ENCODE measurements at regions not wholly inside any gene's neighbourhood (a gene's known extent, or its start where the extent isn't known, plus 50 kb on each side); places are given as distances from the start of the nearest gene placed in this dataset.

DNA sequence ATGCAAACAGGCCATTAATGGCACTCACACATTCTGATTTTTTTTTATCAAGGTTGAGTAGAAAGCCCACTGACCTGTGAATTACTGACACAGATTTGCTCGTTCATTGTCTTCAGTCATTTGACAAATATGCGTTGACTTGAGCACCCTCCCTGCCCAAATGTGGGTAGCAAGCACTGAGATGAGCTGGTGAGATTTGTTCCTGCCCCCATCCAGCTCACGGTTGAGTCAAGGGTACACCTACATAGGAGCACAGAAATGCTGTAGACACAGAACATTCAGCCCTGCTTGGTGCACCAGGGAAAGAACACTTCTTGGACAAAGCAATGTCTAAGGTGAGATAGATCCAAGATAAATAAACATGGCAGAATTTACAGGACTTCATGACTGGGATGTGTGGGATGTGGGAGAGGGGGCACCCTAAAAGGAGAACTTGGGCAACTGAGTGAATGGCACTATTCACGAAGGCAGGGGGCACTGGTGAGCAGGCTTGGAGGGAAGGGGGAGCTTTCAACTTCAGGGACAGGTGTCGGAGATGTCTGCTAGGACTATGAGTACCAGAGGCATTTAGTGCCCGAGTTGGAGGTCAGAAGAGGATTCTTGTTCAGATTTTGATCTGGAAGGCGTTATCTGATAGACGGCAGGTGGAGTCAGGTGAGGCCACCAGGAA lies 213.4 kb downstream of the VRK1 start:
- TF ChIP-seq PRDM10 (tag by site-specific recombination; IDR thresholded peaks at IDR 0.05) (no peak), ZNF623 (tag by site-specific recombination; IDR thresholded peaks at IDR 0.05) (no peak), ZNF146 (tag by site-specific recombination; IDR thresholded peaks at IDR 0.05) (no peak), ZNF274 (IDR thresholded peaks at IDR 0.05; ENCODE audit: low read length) (no peak), ZNF274 (tag by site-specific recombination; IDR thresholded peaks at IDR 0.05; ENCODE audit: borderline replicate concordance) (no peak), HOXA7 (CRISPR knock-in tag; IDR thresholded peaks at IDR 0.05; ENCODE audit: borderline replicate concordance) (no peak), ZNF529 (tag by site-specific recombination; IDR thresholded peaks at IDR 0.05; ENCODE audit: insufficient replicate concordance) (no peak), ZBTB26 (tag by site-specific recombination; optimal IDR thresholded peaks at IDR 0.05) (no peak)
- TF ChIP-seq, protein P1, sequence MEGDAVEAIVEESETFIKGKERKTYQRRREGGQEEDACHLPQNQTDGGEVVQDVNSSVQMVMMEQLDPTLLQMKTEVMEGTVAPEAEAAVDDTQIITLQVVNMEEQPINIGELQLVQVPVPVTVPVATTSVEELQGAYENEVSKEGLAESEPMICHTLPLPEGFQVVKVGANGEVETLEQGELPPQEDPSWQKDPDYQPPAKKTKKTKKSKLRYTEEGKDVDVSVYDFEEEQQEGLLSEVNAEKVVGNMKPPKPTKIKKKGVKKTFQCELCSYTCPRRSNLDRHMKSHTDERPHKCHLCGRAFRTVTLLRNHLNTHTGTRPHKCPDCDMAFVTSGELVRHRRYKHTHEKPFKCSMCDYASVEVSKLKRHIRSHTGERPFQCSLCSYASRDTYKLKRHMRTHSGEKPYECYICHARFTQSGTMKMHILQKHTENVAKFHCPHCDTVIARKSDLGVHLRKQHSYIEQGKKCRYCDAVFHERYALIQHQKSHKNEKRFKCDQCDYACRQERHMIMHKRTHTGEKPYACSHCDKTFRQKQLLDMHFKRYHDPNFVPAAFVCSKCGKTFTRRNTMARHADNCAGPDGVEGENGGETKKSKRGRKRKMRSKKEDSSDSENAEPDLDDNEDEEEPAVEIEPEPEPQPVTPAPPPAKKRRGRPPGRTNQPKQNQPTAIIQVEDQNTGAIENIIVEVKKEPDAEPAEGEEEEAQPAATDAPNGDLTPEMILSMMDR (tag by site-specific recombination; IDR thresholded peaks at IDR 0.05) = no peak
- TF ChIP-seq, protein P2, sequence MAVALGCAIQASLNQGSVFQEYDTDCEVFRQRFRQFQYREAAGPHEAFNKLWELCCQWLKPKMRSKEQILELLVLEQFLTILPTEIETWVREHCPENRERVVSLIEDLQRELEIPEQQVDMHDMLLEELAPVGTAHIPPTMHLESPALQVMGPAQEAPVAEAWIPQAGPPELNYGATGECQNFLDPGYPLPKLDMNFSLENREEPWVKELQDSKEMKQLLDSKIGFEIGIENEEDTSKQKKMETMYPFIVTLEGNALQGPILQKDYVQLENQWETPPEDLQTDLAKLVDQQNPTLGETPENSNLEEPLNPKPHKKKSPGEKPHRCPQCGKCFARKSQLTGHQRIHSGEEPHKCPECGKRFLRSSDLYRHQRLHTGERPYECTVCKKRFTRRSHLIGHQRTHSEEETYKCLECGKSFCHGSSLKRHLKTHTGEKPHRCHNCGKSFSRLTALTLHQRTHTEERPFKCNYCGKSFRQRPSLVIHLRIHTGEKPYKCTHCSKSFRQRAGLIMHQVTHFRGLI (tag by site-specific recombination; IDR thresholded peaks at IDR 0.05) = no peak
- TF ChIP-seq, protein P3, sequence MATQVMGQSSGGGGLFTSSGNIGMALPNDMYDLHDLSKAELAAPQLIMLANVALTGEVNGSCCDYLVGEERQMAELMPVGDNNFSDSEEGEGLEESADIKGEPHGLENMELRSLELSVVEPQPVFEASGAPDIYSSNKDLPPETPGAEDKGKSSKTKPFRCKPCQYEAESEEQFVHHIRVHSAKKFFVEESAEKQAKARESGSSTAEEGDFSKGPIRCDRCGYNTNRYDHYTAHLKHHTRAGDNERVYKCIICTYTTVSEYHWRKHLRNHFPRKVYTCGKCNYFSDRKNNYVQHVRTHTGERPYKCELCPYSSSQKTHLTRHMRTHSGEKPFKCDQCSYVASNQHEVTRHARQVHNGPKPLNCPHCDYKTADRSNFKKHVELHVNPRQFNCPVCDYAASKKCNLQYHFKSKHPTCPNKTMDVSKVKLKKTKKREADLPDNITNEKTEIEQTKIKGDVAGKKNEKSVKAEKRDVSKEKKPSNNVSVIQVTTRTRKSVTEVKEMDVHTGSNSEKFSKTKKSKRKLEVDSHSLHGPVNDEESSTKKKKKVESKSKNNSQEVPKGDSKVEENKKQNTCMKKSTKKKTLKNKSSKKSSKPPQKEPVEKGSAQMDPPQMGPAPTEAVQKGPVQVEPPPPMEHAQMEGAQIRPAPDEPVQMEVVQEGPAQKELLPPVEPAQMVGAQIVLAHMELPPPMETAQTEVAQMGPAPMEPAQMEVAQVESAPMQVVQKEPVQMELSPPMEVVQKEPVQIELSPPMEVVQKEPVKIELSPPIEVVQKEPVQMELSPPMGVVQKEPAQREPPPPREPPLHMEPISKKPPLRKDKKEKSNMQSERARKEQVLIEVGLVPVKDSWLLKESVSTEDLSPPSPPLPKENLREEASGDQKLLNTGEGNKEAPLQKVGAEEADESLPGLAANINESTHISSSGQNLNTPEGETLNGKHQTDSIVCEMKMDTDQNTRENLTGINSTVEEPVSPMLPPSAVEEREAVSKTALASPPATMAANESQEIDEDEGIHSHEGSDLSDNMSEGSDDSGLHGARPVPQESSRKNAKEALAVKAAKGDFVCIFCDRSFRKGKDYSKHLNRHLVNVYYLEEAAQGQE (tag by site-specific recombination; IDR thresholded peaks at IDR 0.05) = no peak
